ENCODE measurements at regions not wholly inside any gene's neighbourhood (a gene's known extent, or its start where the extent isn't known, plus 50 kb on each side); places are given as distances from the start of the nearest gene placed in this dataset.

DNA sequence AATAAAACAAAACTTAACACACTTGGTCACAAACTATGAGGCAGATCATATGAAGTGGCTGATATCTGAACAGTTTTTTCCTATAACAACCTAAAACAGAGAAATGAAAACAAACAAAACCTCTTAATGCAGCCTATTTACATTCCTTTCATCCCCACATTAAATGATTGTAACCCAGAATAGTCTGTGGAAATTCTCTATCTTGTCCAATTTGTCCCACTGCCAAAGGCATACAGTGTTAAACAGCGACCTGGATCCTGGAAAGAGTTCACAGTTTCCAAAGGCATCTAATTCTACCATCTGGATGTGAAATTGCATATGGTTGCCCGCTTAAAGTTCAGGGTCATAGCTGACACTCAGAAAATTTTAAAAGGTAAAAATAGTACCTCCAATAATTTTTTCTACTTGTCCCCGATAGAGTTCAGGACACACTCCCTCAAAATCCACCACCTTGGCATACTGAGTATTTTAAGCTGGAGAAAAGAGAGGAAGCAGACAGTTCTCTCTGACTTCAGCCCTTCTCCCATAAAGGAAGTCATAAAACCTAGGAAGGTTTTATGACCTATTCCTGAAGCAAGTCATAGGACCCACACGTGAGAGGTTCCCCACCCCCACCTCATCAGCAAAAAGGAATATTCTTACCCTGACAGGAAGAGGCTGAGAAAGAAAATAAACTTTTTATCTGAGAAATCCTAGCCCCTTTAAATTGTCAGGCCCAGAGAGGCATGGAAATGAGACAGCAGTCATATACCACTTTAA lies 270.2 kb downstream of the PAPSS1 start:
- Histone ChIP-seq H2AFZ (ENCODE audit: low read depth, low read length) (no peak overlapping the region), H3K27me3 (ENCODE audit: insufficient read depth, low read depth, low read length) (no peaks in the 10 kb centered on the region), H3K79me2 (replicated peaks; ENCODE audit: insufficient read depth, low read length) (no peaks in the 10 kb centered on the region), H3K36me3 (ENCODE audit: insufficient read depth, low read length) (no peaks in the 10 kb centered on the region), H3K27ac (ENCODE audit: low read length) (no peak overlapping the region), H3K9me3 (ENCODE audit: low read length) (no peaks in the 10 kb centered on the region), H3K4me3 (ENCODE audit: low read length) (no peak overlapping the region), H3F3A (ENCODE audit: insufficient read depth, low read length, poor library complexity, severe bottlenecking) (no peaks in the 10 kb centered on the region), H3K9me2 (ENCODE audit: insufficient read depth, low read length) (no peaks in the 10 kb centered on the region), H3K9ac (ENCODE audit: low read length) (no peak overlapping the region), H3K4me2 (ENCODE audit: low read length) (no peak overlapping the region), H4K20me1 (ENCODE audit: insufficient read depth) (no peaks in the 10 kb centered on the region)
- TF ChIP-seq, protein P1, sequence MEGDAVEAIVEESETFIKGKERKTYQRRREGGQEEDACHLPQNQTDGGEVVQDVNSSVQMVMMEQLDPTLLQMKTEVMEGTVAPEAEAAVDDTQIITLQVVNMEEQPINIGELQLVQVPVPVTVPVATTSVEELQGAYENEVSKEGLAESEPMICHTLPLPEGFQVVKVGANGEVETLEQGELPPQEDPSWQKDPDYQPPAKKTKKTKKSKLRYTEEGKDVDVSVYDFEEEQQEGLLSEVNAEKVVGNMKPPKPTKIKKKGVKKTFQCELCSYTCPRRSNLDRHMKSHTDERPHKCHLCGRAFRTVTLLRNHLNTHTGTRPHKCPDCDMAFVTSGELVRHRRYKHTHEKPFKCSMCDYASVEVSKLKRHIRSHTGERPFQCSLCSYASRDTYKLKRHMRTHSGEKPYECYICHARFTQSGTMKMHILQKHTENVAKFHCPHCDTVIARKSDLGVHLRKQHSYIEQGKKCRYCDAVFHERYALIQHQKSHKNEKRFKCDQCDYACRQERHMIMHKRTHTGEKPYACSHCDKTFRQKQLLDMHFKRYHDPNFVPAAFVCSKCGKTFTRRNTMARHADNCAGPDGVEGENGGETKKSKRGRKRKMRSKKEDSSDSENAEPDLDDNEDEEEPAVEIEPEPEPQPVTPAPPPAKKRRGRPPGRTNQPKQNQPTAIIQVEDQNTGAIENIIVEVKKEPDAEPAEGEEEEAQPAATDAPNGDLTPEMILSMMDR (IDR thresholded peaks at IDR 0.05; ENCODE audit: poor library complexity, severe bottlenecking): no peak
- no peak for TF ChIP-seq MXI1 (conservative IDR thresholded peaks at IDR 0.05; ENCODE audit: poor library complexity, severe bottlenecking)
- no peak for TF ChIP-seq POLR2AphosphoS5 (IDR thresholded peaks at IDR 0.05)
- no peak for TF ChIP-seq EP300 (conservative IDR thresholded peaks at IDR 0.05; ENCODE audit: poor library complexity, severe bottlenecking)
- TF ChIP-seq REST (IDR thresholded peaks at IDR 0.05; ENCODE audit: borderline replicate concordance): no peak
- TF ChIP-seq EZH2 (IDR thresholded peaks at IDR 0.05; ENCODE audit: borderline replicate concordance, insufficient read depth, low read length, poor library complexity, severe bottlenecking): no peak
- TF ChIP-seq SMC3 (conservative IDR thresholded peaks at IDR 0.05; ENCODE audit: poor library complexity): no peak
- no peak for TF ChIP-seq TAF1 (IDR thresholded peaks at IDR 0.05; ENCODE audit: low read depth)
- TF ChIP-seq RAD21 (conservative IDR thresholded peaks at IDR 0.05): no peak

DNA sequence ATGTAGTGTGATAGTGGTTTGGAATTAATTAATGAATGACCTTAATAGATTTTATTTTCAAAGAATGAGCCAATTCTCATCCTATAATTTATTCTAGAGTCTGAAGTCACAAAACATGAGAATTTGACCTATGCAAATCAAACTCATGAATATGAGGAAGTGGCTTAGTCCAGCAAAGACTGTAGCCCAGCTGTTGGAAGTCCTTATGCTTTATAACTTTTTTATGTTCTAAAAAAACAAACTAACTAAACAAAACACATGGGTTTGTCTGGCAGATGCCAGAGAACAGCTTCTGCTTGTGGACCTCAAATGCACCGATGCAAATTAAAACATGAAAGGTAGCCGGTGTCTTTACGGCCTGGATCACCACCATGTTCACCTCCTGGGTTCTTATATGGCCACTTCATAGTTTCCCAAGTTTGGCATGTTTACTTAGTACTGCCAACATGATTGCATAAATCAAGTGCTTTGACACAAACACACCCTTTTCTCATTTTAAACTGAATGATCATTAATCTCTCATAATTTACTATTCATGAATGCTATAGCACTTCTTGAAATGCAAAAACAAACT lies 277.4 kb downstream of the PAPSS1 start:
- Histone ChIP-seq H2AFZ (ENCODE audit: low read depth, low read length) (no peak overlapping the region), H3K9ac (ENCODE audit: low read length) (no peak overlapping the region), H3K9me2 (ENCODE audit: insufficient read depth, low read length) (no peaks in the 10 kb centered on the region), H3K4me2 (ENCODE audit: low read length) (no peak overlapping the region), H3K27ac (ENCODE audit: low read length) (no peak overlapping the region), H3K4me3 (ENCODE audit: low read length) (no peak overlapping the region), H3K36me3 (ENCODE audit: insufficient read depth, low read length) (no peaks in the 10 kb centered on the region), H3F3A (ENCODE audit: insufficient read depth, low read length, poor library complexity, severe bottlenecking) (no peaks in the 10 kb centered on the region), H3K9me3 (ENCODE audit: low read length) (no peaks in the 10 kb centered on the region), H3K27me3 (ENCODE audit: insufficient read depth, low read depth, low read length) (no peaks in the 10 kb centered on the region), H4K20me1 (ENCODE audit: insufficient read depth) (no peaks in the 10 kb centered on the region), H3K79me2 (replicated peaks; ENCODE audit: insufficient read depth, low read length) (no peaks in the 10 kb centered on the region)
- TF ChIP-seq POLR2AphosphoS5 (IDR thresholded peaks at IDR 0.05) (no peak), EZH2 (IDR thresholded peaks at IDR 0.05; ENCODE audit: borderline replicate concordance, insufficient read depth, low read length, poor library complexity, severe bottlenecking) (no peak)

All from neural cell (in vitro differentiated cells).